ENCODE measurements at regions not wholly inside any gene's neighbourhood (a gene's known extent, or its start where the extent isn't known, plus 50 kb on each side); places are given as distances from the start of the nearest gene placed in this dataset.

GRCh38 chr17:77484111-77484510 is 343.3 kb downstream of the SEC14L1 start:
- no peaks in the 10 kb centered on the region for H3K27me3 ChIP-seq (ENCODE audit: control insufficient read depth in 4 of 4, insufficient read depth in 4 of 4, low read length in 3 of 4)
- no peaks in the 10 kb centered on the region for H3K9me3 ChIP-seq (ENCODE audit: control insufficient read depth in 4 of 4, low read length in 3 of 4)
- DNase-seq (ENCODE audit: low spot score): no peak
- H3K36me3 ChIP-seq (ENCODE audit: control insufficient read depth in 4 of 4, insufficient read depth in 3 of 4, low read depth in 1 of 4, low read length in 3 of 4): peaks cover 10 to 43% (median 19%) of the 10 kb centered on the region in 4 donors
- no peak overlapping the region for H3K27ac ChIP-seq (ENCODE audit: low read depth in 1 of 2, low read length in 2 of 2)
- TF ChIP-seq ZBTB33 (IDR thresholded peaks at IDR 0.05) (no peak), HNF4A (conservative IDR thresholded peaks at IDR 0.05) (no peak), EGR1 (IDR thresholded peaks at IDR 0.05; ENCODE audit: low read depth in 2 of 2) (no peak), RAD21 (IDR thresholded peaks at IDR 0.05) (no peak), FOXA1 (IDR thresholded peaks at IDR 0.05) (no peak), YY1 (IDR thresholded peaks at IDR 0.05) (no peak), CTCF (IDR thresholded peaks at IDR 0.05; ENCODE audit: low read depth, low read length, missing input control) (no peak), MAX (IDR thresholded peaks at IDR 0.05) (no peak), JUND (IDR thresholded peaks at IDR 0.05) (no peak)
- no peak overlapping the region for H3K4me3 ChIP-seq (ENCODE audit: low read depth in 1 of 3, low read length in 3 of 3)
- peaks cover 0 to 8% (median 4%) of the 10 kb centered on the region in 4 donors for H3K4me1 ChIP-seq (ENCODE audit: control insufficient read depth in 4 of 4, insufficient read depth in 4 of 4, low read length in 3 of 4)
- 95% methylated on average over 3 of the region's 3 CpGs for WGBS
- H3K9ac ChIP-seq (ENCODE audit: low read depth in 1 of 2, low read length in 2 of 2): no peak overlapping the region

- Histone ChIP-seq H3K9ac (ENCODE audit: low read depth in 1 of 2, low read length in 2 of 2) (no peak overlapping the region), H3K9me3 (ENCODE audit: control insufficient read depth in 4 of 4, low read length in 3 of 4) (no peaks in the 10 kb centered on the region), H3K27ac (ENCODE audit: low read depth in 1 of 2, low read length in 2 of 2) (no peak overlapping the region), H3K36me3 (ENCODE audit: control insufficient read depth in 4 of 4, insufficient read depth in 3 of 4, low read depth in 1 of 4, low read length in 3 of 4) (peaks cover 11 to 48% (median 20%) of the 10 kb centered on the region in 4 donors), H3K4me3 (ENCODE audit: low read depth in 1 of 3, low read length in 3 of 3) (no peak overlapping the region), H3K27me3 (ENCODE audit: control insufficient read depth in 4 of 4, insufficient read depth in 4 of 4, low read length in 3 of 4) (no peaks in the 10 kb centered on the region), H3K4me1 (ENCODE audit: control insufficient read depth in 4 of 4, insufficient read depth in 4 of 4, low read length in 3 of 4) (peaks cover 8 to 19% (median 13%) of the 10 kb centered on the region in 4 donors)
- DNase-seq (ENCODE audit: low spot score): no peak
- WGBS: 92% methylated on average over 5 of the region's 5 CpGs
- TF ChIP-seq YY1 (IDR thresholded peaks at IDR 0.05): no peak
- TF ChIP-seq REST (IDR thresholded peaks at IDR 0.05): no peak
- no peak for TF ChIP-seq NR2F2 (IDR thresholded peaks at IDR 0.05)
- no peak for TF ChIP-seq HNF4G (IDR thresholded peaks at IDR 0.05)
- TF ChIP-seq TAF1 (conservative IDR thresholded peaks at IDR 0.05): no peak
- no peak for TF ChIP-seq EGR1 (IDR thresholded peaks at IDR 0.05; ENCODE audit: low read depth in 2 of 2)
- no peak for TF ChIP-seq HNF4A (conservative IDR thresholded peaks at IDR 0.05)
- no peak for TF ChIP-seq JUND (IDR thresholded peaks at IDR 0.05)
- no peak for TF ChIP-seq RXRA (IDR thresholded peaks at IDR 0.05)
- TF ChIP-seq SP1 (IDR thresholded peaks at IDR 0.05): no peak
- TF ChIP-seq FOXA2 (IDR thresholded peaks at IDR 0.05): no peak
- no peak for TF ChIP-seq RAD21 (IDR thresholded peaks at IDR 0.05)
- TF ChIP-seq MAX (IDR thresholded peaks at IDR 0.05): no peak
- no peak for TF ChIP-seq ATF3 (IDR thresholded peaks at IDR 0.05)
- TF ChIP-seq GABPA (IDR thresholded peaks at IDR 0.05 in 1 of 2, conservative IDR thresholded peaks at IDR 0.05 in 1 of 2): no peak
- TF ChIP-seq ZBTB33 (IDR thresholded peaks at IDR 0.05): no peak
- TF ChIP-seq FOXA1 (IDR thresholded peaks at IDR 0.05): no peak
- TF ChIP-seq CTCF (IDR thresholded peaks at IDR 0.05; ENCODE audit: low read depth, low read length, missing input control): no peak
Observed at GRCh38 chr17:77485089-77485833, 344.5 kb downstream of the SEC14L1 start.

Data from liver (tissue), 8 donors.